OCI-LY1 (cell line): ENCODE measurements at regions not wholly inside any gene's neighbourhood (a gene's known extent, or its start where the extent isn't known, plus 50 kb on each side); places are given as distances from the start of the nearest gene placed in this dataset.

Experiments used
- H2AFZ ChIP-seq: fragments of 200-600 bp; sonication (generic), shearing (Covaris generic); 2 replicates; pipeline ENCODE4 v1.6.0; 2014; ENCODE audit warnings: antibody characterized with exemption, mild to moderate bottlenecking, low read length
- H3F3A ChIP-seq: fragments of 200-600 bp; sonication (generic), shearing (Covaris generic); 2 replicates; pipeline ENCODE4 v1.6.0; 2014; ENCODE audit warnings: mild to moderate bottlenecking, antibody characterized with exemption, low read length, moderate library complexity; ENCODE audit not compliant: insufficient read depth
- H3K27ac ChIP-seq: fragments of 200-600 bp; sonication (generic); 2 replicates; pipeline ENCODE4 v1.5.1; 2014; ENCODE audit warnings: low read length, mixed run types, mild to moderate bottlenecking, low read depth; ENCODE audit not compliant: poor library complexity, severe bottlenecking
- H3K27me3 ChIP-seq: fragments of 200-600 bp; sonication (generic); 2 replicates; pipeline ENCODE4 v1.6.0; 2014; ENCODE audit warnings: antibody characterized with exemption, mild to moderate bottlenecking, low read length, moderate library complexity; ENCODE audit not compliant: insufficient read depth
- H3K36me3 ChIP-seq: fragments of 200-600 bp; sonication (generic); 2 replicates; pipeline ENCODE4 v1.6.1; 2014; ENCODE audit warnings: mild to moderate bottlenecking, antibody characterized with exemption, low read length, moderate library complexity, mixed read lengths; ENCODE audit not compliant: insufficient read depth
- H3K4me1 ChIP-seq: fragments of 200-600 bp; sonication (generic); 2 replicates; pipeline ENCODE4 v1.5.1; 2014; ENCODE audit warnings: mild to moderate bottlenecking, low read length, moderate library complexity; ENCODE audit not compliant: insufficient read depth, severe bottlenecking
- H3K4me2 ChIP-seq: fragments of 200-600 bp; sonication (generic), shearing (Covaris generic); 2 replicates; pipeline ENCODE4 v1.6.1; 2014; ENCODE audit warnings: low read length
- H3K4me3 ChIP-seq: fragments of 200-600 bp; sonication (generic); 2 replicates; pipeline ENCODE4 v1.5.1; 2014; ENCODE audit warnings: low read length, low read depth, mild to moderate bottlenecking, mixed read lengths; ENCODE audit not compliant: poor library complexity, severe bottlenecking
- H3K79me2 ChIP-seq: fragments of 200-600 bp; shearing (Covaris generic); 2 replicates; pipeline ENCODE4 v1.6.1; 2016; ENCODE audit warnings: mixed run types, low read length, mixed read lengths; ENCODE audit not compliant: insufficient read depth
- H3K9ac ChIP-seq: fragments of 200-600 bp; sonication (generic), shearing (Covaris generic); 2 replicates; pipeline ENCODE4 v1.6.1; 2014; ENCODE audit warnings: mild to moderate bottlenecking, low read length, mixed read lengths
- H3K9me2 ChIP-seq: fragments of 200-600 bp; sonication (generic), shearing (Covaris generic); 2 replicates; pipeline ENCODE4 v1.6.1; 2014; ENCODE audit warnings: low read depth, mild to moderate bottlenecking, low read length, mixed read lengths
- H3K9me3 ChIP-seq: fragments of 200-600 bp; shearing (Covaris generic); 2 replicates; pipeline ENCODE4 v1.6.1; 2014; ENCODE audit warnings: low read length, mixed read lengths
- H4K20me1 ChIP-seq: fragments of 200-600 bp; sonication (generic), shearing (Covaris generic); 2 replicates; pipeline ENCODE4 v1.6.0; 2016; ENCODE audit warnings: mild to moderate bottlenecking, low read length; ENCODE audit not compliant: insufficient read depth
- EZH2 ChIP-seq: fragments of 200-600 bp; sonication (generic), shearing (Covaris generic); IDR thresholded peaks from 2 replicates; pipeline ENCODE4 v1.8.0; 2017; ENCODE audit warnings: borderline replicate concordance, mixed run types, mild to moderate bottlenecking, antibody characterized with exemption, low read length, moderate library complexity, mixed read lengths
- TF ChIP-seq, protein P1 (sequence below): fragments of 200-600 bp; sonication (generic), shearing (Covaris generic); IDR thresholded peaks from 2 replicates; pipeline ENCODE4 v1.5.1; 2017; ENCODE audit warnings: mild to moderate bottlenecking, antibody characterized with exemption, low read length, moderate library complexity, mixed read lengths

DNA sequence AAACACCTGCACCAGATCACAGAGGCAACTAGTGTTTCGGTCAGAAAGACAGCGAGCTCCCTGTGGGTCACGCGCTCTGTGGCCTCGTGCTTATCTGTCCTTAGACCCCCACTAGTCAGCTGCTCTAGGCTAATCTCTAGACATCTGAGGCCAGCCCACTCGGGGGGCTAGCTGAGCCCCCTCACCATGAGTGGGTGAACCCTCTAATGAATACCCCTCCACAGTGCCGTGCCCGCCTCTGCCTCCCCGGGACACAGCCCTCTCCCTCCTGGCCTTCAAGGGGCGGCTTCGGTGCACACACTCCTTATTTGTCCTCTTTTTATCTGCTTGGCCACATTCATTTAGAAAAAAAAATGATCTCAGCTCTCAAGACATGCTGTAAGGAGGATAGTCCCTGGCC lies 320.1 kb downstream of the C16orf95 start:
- Histone ChIP-seq H3F3A (no peaks in the 10 kb centered on the region), H3K36me3 (no peaks in the 10 kb centered on the region), H3K9me2 (no peaks in the 10 kb centered on the region), H3K4me3 (no peak overlapping the region), H3K27me3 (peaks cover 3% of the 10 kb centered on the region; the same call in 1 of the 2 replicates), H4K20me1 (no peaks in the 10 kb centered on the region), H3K4me2 (no peak overlapping the region), H3K9ac (no peak overlapping the region), H3K4me1 (no peaks in the 10 kb centered on the region), H3K27ac (no peak overlapping the region), H3K9me3 (no peaks in the 10 kb centered on the region), H3K79me2 (no peaks in the 10 kb centered on the region), H2AFZ (no peak overlapping the region)
- TF ChIP-seq EZH2, result no peak

DNA sequence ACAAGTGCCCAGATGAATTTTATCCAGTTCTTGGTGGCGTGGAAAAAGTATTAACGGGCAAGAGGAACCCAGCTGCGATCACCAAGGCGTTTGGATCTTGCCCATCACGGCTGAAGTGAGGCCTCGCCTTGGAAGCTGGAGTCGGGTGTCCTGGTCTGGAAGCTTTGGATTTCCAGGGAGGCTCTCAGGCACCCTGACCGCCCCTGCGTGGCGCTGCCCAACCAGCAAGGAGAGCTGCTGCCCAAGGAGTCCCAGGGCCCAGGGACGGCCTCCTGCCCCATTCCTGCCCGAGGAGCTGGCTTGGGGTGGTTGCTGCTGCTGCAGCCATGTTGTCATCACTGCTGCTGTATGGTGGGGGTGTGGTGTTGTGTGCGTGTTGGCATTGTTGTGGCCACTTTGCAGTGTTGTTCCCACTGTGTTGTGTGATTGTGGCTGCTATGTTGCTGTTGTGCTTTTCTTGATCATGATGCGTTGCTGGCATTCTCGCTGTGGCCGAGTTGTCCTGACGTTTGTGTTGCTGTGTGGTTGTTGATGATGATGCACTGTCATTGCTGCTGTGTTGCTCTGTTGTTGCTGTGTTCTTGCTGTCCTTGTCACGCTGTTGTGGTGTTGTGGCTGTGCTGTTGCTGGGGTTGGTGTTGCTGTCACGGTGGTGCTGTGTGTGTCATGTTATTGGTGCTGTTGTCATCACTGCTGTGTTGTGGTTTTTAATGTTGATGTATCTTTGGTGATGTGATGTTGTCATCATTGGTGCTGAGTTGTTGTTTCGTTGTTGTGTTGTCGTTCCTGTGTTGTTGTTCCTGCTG lies 318.8 kb downstream of the C16orf95 start:
- Histone ChIP-seq H3K9me2 (no peaks in the 10 kb centered on the region), H3K79me2 (no peaks in the 10 kb centered on the region), H4K20me1 (no peaks in the 10 kb centered on the region), H2AFZ (no peak overlapping the region), H3K9ac (no peak overlapping the region), H3K4me3 (no peak overlapping the region), H3F3A (no peaks in the 10 kb centered on the region), H3K27me3 (peaks cover 3% of the 10 kb centered on the region; the same call in 1 of the 2 replicates), H3K27ac (no peak overlapping the region), H3K36me3 (no peaks in the 10 kb centered on the region), H3K9me3 (no peaks in the 10 kb centered on the region), H3K4me2 (no peak overlapping the region), H3K4me1 (no peaks in the 10 kb centered on the region)
- TF ChIP-seq, protein P1, sequence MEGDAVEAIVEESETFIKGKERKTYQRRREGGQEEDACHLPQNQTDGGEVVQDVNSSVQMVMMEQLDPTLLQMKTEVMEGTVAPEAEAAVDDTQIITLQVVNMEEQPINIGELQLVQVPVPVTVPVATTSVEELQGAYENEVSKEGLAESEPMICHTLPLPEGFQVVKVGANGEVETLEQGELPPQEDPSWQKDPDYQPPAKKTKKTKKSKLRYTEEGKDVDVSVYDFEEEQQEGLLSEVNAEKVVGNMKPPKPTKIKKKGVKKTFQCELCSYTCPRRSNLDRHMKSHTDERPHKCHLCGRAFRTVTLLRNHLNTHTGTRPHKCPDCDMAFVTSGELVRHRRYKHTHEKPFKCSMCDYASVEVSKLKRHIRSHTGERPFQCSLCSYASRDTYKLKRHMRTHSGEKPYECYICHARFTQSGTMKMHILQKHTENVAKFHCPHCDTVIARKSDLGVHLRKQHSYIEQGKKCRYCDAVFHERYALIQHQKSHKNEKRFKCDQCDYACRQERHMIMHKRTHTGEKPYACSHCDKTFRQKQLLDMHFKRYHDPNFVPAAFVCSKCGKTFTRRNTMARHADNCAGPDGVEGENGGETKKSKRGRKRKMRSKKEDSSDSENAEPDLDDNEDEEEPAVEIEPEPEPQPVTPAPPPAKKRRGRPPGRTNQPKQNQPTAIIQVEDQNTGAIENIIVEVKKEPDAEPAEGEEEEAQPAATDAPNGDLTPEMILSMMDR, result no peak
- TF ChIP-seq EZH2, result no peak

DNA sequence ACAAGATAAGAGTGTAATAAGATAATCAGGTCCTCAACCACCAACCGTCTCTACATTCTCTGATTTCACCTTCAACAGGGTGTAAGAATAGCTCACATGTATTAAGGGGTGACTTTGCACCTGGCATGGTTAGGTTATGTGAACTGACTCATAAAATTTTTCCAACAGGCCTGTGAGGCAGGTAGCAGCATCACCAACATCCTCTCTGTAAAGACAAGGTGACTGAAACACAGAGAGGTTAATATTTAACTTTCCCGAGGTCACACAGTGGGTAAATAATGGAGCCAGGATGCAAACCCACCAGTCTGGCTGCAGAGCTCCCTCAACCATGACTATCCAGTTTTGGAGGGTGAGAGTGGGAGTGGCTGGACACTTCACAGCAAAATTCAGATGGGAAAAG lies 317.2 kb downstream of the C16orf95 start:
- no peak overlapping the region for H3K4me3 ChIP-seq
- H3K9me2 ChIP-seq, result no peaks in the 10 kb centered on the region
- TF ChIP-seq, protein P1, result no peak
- TF ChIP-seq EZH2, result no peak
- no peak overlapping the region for H2AFZ ChIP-seq
- H3F3A ChIP-seq, result no peaks in the 10 kb centered on the region
- H3K27ac ChIP-seq, result no peak overlapping the region
- H3K79me2 ChIP-seq, result no peaks in the 10 kb centered on the region
- no peaks in the 10 kb centered on the region for H3K9me3 ChIP-seq
- H3K27me3 ChIP-seq, result peaks cover 3% of the 10 kb centered on the region; the same call in 1 of the 2 replicates
- H4K20me1 ChIP-seq, result no peaks in the 10 kb centered on the region
- H3K4me1 ChIP-seq, result no peaks in the 10 kb centered on the region
- no peak overlapping the region for H3K4me2 ChIP-seq
- no peaks in the 10 kb centered on the region for H3K36me3 ChIP-seq
- H3K9ac ChIP-seq, result no peak overlapping the region
